ENCODE measurements at regions not wholly inside any gene's neighbourhood (a gene's known extent, or its start where the extent isn't known, plus 50 kb on each side); places are given as distances from the start of the nearest gene placed in this dataset.
"Not testable (repeated sequence)": the region's sequence is repeated elsewhere in the genome, so short reads cannot be mapped to it uniquely, and the experiment has no call there.

GRCh38 chr1:195908121-195908520 is 700.1 kb downstream of the KCNT2 start:
- DNase-seq = no peak

GRCh38 chr1:195903203-195903602 is 705.0 kb downstream of the KCNT2 start:
- no peak for DNase-seq

DNA sequence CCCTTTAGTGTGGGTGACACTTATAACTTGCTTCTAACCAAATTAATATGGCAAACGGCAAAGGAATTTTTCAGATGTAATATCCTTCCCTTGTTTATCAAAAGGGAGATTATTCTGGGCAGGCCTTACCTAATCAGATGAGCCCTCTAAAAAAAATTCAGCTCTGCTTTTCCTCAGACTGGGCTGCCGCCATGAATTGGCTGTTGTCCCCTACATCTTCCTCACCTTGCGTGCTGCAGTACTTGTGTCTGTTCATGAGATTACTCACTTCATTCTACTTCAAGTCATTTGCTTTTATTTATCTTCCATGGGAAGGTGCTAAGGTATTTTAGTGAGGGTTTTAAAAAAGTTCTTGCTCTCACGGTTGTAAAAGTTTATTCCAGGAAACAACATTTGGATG is 705.5 kb downstream of the KCNT2 start:
- no peak for DNase-seq

GRCh38 chr1:195899762-195900352 is 708.4 kb downstream of the KCNT2 start:
- DNase-seq = no peak

DNA sequence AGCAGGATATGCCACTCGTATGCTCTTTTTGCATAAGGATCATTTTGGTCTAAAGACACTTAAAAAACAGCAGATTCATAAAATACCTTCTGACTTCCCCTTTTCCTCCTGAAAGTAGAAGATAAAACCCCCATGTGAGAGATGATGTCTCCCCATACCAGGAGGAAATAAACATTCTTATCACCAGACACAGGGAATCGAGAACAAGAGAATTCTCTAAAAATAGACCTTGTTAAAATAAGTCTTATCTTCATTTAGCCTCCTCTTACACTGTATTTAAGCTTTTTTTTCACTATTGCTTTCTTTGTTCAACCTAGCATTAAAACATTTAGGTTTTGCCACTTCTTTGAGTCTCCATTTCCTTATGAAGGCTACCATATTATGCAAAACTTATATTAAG is 709.3 kb downstream of the KCNT2 start:
- DNase-seq = no peak

DNA sequence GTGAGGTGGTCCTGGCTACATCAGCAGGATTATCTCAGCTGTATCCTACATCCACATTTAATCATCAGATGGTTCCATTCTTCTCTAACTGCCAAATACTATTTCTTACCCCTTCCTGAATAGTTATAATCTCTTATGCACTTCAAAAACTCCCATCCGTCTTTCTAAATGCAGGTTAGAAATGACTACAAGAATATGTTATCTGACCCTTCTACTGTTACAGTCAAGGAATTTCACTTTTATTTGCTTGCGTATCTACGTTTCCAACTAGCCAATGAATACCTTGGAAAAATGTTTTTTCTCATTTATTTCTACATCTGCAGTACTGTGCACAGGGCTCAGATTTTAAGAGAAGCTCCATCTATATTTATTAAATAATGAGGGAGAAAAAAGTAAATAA is 709.9 kb downstream of the KCNT2 start:
- DNase-seq = no peak

- no peak for DNase-seq
Observed at GRCh38 chr1:195897076-195897475, 711.2 kb downstream of the KCNT2 start.

GRCh38 chr1:195894411-195894810 is 713.8 kb downstream of the KCNT2 start:
- DNase-seq = no peak

- DNase-seq = no peak
Observed at GRCh38 chr1:195886000-195886399, 722.2 kb downstream of the KCNT2 start.

- no peak for DNase-seq
Observed at GRCh38 chr1:195878478-195878877, 729.8 kb downstream of the KCNT2 start.

- DNase-seq = no peak
Observed at GRCh38 chr1:195876792-195877191, 731.4 kb downstream of the KCNT2 start.

GRCh38 chr1:195872376-195872775 is 735.9 kb downstream of the KCNT2 start:
- no peak for DNase-seq

DNA sequence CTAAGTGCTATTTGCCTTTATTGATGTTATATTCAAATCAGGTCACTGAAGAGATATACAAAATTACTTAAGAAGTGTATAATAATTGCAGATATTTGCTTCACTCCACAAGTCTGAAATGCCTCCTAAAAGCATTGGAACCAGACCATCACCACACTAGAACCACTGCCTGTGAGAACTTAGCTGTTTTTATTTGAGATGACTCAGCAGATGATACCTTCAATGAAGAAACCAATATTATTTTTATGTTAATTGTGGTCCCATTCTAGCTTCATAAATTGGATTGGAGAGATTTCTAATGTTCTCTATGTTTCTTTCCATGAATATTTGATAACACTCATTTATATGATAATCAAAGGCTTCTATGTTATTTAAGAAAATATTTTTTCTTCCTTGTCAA is 740.6 kb downstream of the KCNT2 start:
- no peak for DNase-seq

DNA sequence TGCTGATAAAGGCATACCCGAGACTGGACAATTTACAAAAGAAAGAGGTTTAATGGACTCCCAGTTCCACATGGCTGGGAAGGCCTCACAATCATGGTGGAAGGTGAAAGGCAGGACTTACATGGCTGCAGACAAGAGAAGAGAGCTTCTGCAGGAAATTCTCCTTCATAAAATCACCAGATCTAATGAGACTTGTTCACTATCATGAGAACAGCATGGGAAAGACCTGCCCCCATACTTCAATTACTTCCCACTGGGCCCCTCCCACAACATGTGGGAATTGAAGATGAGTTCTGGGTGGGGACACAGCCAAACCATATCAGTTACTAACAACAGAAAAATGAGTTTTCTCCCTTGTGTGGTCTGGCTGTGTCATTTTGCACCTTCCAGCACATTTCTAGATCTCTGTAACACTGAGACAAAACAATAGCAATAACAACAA is 741.4 kb downstream of the KCNT2 start:
- no peak for DNase-seq

DNA sequence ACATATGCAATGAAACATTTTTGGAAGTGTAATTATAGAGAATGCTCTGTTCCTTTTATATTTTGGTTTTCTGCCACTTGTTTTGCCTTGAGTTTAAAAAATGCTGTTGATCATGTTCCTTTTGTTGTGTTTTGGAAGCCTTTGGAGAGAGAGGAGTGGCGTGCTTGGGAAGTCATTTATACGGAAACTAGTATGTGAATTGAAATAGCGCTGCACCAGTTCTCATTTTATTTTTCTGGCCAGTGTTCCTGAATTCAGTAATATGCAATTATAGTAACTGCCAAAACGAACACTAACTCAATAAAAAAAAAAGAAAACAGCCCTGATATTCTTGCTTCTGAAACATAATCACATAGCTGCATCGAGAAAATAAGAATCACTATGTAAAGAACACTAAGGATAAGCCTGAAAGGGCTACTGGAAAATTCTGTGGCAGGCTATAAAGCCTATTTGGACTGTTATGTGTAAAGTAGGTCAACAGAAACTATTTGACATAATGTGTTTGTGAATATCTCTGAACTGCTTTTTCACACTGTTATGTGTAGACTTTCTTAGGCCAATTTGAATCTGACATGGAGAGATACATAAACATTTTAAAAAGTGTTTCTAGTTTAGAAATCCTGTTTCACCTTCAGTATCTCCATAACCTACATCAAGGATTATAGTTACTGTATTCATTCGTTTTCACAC is 742.0 kb downstream of the KCNT2 start:
- DNase-seq = no peak

DNA sequence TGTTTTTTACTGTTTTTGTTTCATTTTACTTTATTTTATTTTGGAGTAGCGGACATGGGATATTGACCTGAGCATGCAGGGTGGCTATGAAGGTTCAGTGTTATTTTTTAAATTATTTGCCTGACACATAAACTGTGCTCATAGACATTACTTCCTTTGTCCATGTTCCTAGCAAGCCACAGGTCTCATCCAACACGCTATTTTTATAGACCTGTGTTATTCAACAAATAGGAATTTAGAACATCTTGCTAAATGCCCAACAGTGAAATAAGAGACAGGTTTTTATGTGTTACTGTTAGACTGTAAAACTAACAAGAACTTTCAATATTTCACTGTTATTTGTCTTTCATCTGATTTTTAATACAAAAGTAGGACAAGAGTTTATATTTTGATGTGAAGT is 756.4 kb downstream of the KCNT2 start:
- no peak for DNase-seq

DNA sequence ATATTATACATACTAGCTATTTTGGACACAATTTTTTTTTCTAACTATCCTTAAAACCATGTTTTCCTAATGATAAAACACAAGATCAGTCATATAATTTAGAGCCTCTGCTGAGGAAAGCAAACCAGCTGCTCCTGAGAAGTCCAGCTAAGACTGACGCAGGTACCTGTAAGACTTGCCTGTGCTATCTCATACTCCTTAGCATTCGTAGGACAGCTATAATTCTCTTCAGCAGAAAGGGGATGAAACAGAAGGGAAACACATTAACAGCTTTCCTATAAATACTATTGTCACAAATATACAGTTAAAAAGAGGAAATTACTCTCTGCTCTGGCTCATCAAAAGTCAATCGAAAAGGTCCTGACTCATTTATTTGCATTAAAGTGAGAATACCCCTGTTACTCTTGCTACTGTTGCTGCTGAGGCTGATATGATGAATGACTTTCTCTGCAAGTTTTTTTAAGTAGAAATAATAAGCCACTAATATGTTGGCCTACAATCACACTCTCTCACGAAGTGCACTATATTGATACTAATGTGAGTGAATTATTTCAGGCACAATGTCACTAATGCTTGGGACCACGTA is 757.1 kb downstream of the KCNT2 start:
- DNase-seq = no peak

DNA sequence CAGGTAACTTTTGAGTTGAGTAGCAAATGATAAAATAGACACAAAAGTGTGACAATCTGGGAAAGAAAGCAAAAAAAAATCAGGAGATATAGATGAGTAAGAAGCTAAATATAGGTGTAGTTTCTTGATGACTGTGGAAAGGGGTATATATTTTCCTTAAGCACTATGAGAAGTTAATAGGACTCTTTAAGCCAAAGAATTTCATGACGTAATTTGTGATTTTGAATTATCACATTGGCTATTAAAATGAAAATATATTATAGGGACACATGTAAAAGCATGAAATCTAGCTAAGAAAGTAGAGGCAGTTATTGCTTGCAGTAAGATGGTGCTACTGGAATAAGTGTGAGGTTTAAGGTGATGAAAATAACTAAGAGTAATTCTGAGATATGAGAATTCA is 759.1 kb downstream of the KCNT2 start:
- no peak for DNase-seq

DNA sequence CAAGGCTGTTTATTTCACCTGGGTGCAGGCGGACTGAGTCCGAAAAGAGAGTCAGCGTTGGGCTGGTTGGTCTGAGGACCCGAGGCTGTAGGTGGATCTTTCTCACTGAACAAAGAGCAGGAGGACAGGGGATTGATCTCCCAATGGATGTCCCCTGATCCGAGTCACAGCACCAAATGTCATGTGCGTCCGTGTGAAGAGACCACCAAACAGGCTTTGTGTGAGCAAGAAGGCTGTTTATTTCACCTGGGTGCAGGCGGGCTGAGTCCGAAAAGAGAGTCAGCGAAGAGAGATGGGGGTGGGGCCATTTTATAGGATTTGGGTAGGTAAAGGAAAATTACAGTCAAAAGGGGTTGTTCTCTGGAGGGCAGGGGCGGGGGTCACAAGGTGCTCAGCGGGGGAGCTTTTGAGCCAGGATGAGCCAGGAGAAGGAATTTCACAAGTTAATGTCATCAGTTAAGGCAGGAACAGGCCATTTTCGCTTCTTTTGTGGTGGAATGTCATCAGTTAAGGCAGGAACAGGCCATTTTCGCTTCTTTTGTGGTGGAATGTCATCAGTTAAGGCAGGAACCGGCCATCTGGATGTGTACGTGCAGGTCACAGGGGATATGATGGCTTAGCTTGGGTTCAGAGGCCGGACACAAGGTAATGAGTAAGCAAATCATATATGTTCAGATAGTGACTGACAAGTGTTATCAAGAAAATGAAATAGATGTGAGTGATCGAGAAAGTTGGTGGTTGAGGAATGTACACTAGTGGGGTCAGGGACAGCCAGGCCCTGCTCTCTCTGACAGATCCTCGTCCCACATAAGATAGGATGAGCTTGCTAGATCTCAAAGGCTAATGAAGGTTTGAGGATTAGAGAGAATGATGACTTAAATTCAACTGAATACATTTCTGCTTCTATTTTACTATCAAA is 760.0 kb downstream of the KCNT2 start:
- not testable (repeated sequence) for DNase-seq

GRCh38 chr1:195831789-195832188 is 776.5 kb downstream of the KCNT2 start:
- no peak for DNase-seq

GRCh38 chr1:195828325-195828724 is 779.9 kb downstream of the KCNT2 start:
- no peak for DNase-seq

DNA sequence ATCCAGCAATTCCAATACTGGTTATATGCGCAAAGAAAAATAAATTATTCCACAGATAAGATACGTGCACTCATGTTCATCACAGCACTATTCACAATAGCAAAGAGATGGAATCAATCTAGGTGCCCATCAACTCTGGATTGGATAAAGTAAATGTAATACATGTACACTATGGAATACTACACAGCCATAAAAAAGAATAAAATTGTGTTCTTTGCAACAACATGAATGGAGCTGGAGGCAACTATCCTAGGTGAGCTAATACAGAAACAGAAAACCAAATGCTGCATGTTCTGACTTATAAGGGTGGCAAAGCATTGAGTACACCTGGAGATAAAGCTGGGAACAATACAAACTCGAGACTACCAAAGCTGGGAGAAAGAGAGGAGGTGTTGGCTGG is 787.3 kb downstream of the KCNT2 start:
- no peak for DNase-seq

DNA sequence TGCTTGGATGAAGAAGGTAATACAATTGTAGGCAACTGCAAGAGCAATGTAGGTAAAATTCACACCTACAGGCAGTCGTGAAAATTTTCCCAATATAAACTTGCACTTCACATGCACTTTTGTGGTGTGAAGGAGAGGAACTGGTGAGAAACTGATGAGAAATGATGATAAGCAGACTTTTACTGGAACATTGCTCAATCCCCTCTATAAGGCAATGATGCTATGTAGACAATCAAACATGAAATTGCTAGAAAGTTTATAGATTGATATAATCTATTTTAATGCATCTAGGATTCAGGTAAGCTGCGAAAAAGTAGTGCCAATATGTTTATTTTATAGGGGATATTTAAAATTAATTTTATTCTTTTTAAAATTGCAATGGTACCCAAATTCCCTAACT is 802.2 kb downstream of the KCNT2 start:
- DNase-seq = no peak

DNA sequence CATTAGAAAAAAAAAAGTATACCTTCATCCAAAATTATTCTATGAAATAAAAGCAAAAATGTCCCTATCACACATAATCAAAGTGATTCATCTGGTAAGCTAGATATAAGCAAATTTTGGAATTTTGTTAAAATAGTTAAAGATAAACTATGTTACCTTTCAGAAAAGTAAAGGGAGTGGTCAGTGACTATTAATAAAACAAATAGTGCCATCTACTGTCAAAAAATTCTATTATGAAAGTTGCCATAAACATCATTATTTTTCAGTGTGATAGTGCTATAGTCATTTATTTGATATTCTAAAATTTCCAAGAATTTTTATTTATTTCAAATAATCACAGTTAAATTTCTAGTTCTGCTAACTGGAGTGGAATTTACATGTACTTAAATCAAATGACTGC is 803.7 kb downstream of the KCNT2 start:
- DNase-seq = no peak

Measured in CD4-positive, alpha-beta T cell treated with Interleukin-15 for 1 hour (primary cell).